Gastrocnemius medialis (tissue), 4 donors: ENCODE measurements at regions not wholly inside any gene's neighbourhood (a gene's known extent, or its start where the extent isn't known, plus 50 kb on each side); places are given as distances from the start of the nearest gene placed in this dataset.

Experiments used
- POLR2A ChIP-seq, 2 donors: fragments of 450-650 bp; IDR thresholded peaks; one replicate each; pipeline ENCODE4 v1.6.1; 2017; ENCODE audit warnings: antibody characterized with exemption in 2 of 2, mild to moderate bottlenecking in 2 of 2, moderate library complexity in 2 of 2
- TF ChIP-seq, protein P1 (sequence below), 5 experiments: fragments of 450-650 bp in 3 of 5; fragments of 200-600 bp in 2 of 5; sonication (generic) in 2 of 5; IDR thresholded peaks in 4 of 5; conservative IDR thresholded peaks in 1 of 5; 1 replicate in 4 of 5; 2 replicates in 1 of 5; pipeline ENCODE4 v1.5.1; 2016 to 2019; ENCODE audit warnings: antibody characterized with exemption in 5 of 5, mild to moderate bottlenecking in 3 of 5, moderate library complexity in 3 of 5

DNA sequence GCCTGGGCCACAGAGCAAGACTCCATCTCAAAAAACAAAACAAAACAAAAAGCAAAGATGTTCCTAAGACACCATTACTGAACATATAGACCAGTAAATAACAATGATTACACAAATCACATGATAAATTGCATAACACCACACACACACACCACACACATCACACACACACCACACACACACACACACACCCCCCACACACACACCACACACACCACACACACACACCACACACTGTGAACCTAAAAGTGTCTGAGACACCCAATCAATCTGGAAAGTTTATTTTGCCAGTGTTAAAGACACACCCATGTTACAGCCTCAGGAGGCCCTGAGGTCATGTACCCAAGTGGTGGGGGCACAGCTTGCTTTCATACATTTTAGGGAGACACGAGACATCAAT is 62.6 kb upstream of the ASAP2 start:
- TF ChIP-seq, protein P1, sequence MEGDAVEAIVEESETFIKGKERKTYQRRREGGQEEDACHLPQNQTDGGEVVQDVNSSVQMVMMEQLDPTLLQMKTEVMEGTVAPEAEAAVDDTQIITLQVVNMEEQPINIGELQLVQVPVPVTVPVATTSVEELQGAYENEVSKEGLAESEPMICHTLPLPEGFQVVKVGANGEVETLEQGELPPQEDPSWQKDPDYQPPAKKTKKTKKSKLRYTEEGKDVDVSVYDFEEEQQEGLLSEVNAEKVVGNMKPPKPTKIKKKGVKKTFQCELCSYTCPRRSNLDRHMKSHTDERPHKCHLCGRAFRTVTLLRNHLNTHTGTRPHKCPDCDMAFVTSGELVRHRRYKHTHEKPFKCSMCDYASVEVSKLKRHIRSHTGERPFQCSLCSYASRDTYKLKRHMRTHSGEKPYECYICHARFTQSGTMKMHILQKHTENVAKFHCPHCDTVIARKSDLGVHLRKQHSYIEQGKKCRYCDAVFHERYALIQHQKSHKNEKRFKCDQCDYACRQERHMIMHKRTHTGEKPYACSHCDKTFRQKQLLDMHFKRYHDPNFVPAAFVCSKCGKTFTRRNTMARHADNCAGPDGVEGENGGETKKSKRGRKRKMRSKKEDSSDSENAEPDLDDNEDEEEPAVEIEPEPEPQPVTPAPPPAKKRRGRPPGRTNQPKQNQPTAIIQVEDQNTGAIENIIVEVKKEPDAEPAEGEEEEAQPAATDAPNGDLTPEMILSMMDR (IDR thresholded peaks at IDR 0.05 in 4 of 5, conservative IDR thresholded peaks at IDR 0.05 in 1 of 5), result no peak
- no peak for TF ChIP-seq POLR2A (IDR thresholded peaks at IDR 0.05)
